DMS153 treated with DMSO at 0.1 percent for 48 hours (cell line): ENCODE measurements at regions not wholly inside any gene's neighbourhood (a gene's known extent, or its start where the extent isn't known, plus 50 kb on each side); places are given as distances from the start of the nearest gene placed in this dataset.
A peak's percentile ranks its signal among the peaks of the same experiment; 100 is the strongest.
"Not testable (repeated sequence)": the region's sequence is repeated elsewhere in the genome, so short reads cannot be mapped to it uniquely, and the experiment has no call there.

ENCODE experiments used
- DNase-seq: peaks from one replicate; lab custom pipeline; 2025; ENCODE audit not compliant: unreplicated experiment; lab: John Stamatoyannopoulos, UW

GRCh38 chr9:106082621-106083020, 388.3 kb downstream of the TMEM38B start:
- no peak for DNase-seq

GRCh38 chr9:106084702-106085101, 390.4 kb downstream of the TMEM38B start:
- no peak for DNase-seq

- DNase-seq: no peak
Measured at GRCh38 chr9:106085479-106085878, 391.1 kb downstream of the TMEM38B start.

GRCh38 chr9:106092083-106092482, 397.7 kb downstream of the TMEM38B start:
- DNase-seq: no peak

GRCh38 chr9:106102821-106103220, 408.5 kb downstream of the TMEM38B start:
- no peak for DNase-seq

GRCh38 chr9:106104887-106105286, 410.5 kb downstream of the TMEM38B start:
- DNase-seq: no peak

GRCh38 chr9:106106396-106106795, 412.1 kb downstream of the TMEM38B start:
- no peak for DNase-seq

GRCh38 chr9:106107716-106108115, 413.4 kb downstream of the TMEM38B start:
- DNase-seq: no peak

GRCh38 chr9:106109706-106110105, 415.4 kb downstream of the TMEM38B start:
- not testable (repeated sequence) for DNase-seq

- DNase-seq: no peak
Measured at GRCh38 chr9:106110483-106110882, 416.1 kb downstream of the TMEM38B start.

GRCh38 chr9:106111039-106111730, 416.8 kb downstream of the TMEM38B start:
- DNase-seq: peak; percentile 1

GRCh38 chr9:106112935-106113334, 418.6 kb downstream of the TMEM38B start:
- no peak for DNase-seq

- no peak for DNase-seq
Measured at GRCh38 chr9:106119176-106119575, 424.8 kb downstream of the TMEM38B start.

- no peak for DNase-seq
Measured at GRCh38 chr9:106120071-106120470, 425.7 kb downstream of the TMEM38B start.

- no peak for DNase-seq
Measured at GRCh38 chr9:106127776-106128175, 433.4 kb downstream of the TMEM38B start.

GRCh38 chr9:106130374-106130773, 436.0 kb downstream of the TMEM38B start:
- DNase-seq: no peak

- no peak for DNase-seq
Measured at GRCh38 chr9:106143781-106144180, 449.4 kb downstream of the TMEM38B start.

- no peak for DNase-seq
Measured at GRCh38 chr9:106146066-106146840, 451.9 kb downstream of the TMEM38B start.

- DNase-seq: no peak
Measured at GRCh38 chr9:106146886-106147285, 452.5 kb downstream of the TMEM38B start.

- DNase-seq: no peak
Measured at GRCh38 chr9:106149956-106150355, 455.6 kb downstream of the TMEM38B start.

- DNase-seq: no peak
Measured at GRCh38 chr9:106156465-106156864, 462.1 kb downstream of the TMEM38B start.

- DNase-seq: no peak
Measured at GRCh38 chr9:106172265-106172664, 477.9 kb downstream of the TMEM38B start.
